PFSK-1 (cell line): ENCODE measurements at regions not wholly inside any gene's neighbourhood (a gene's known extent, or its start where the extent isn't known, plus 50 kb on each side); places are given as distances from the start of the nearest gene placed in this dataset.
A peak's percentile ranks its signal among the peaks of the same experiment; 100 is the strongest.

Experiments
- POLR2AphosphoS5 ChIP-seq: IDR thresholded peaks from 2 replicates; pipeline ENCODE4 v1.6.1; 2012; ENCODE audit warnings: low read depth, mild to moderate bottlenecking, control low read depth, low read length, moderate library complexity
- REST ChIP-seq, 2 experiments: IDR thresholded peaks; 2 replicates each; pipeline versions ENCODE4 v1.6.1 to v1.8.0; 2011 to 2012; ENCODE audit warnings: low read depth in 2 of 2, low read length in 2 of 2, control low read depth in 1 of 2, inconsistent platforms in 1 of 2, mild to moderate bottlenecking in 1 of 2, moderate library complexity in 1 of 2; ENCODE audit not compliant: insufficient read depth in 1 of 2
- SIN3A ChIP-seq: IDR thresholded peaks from 2 replicates; pipeline ENCODE4 v1.6.1; 2012; ENCODE audit warnings: mild to moderate bottlenecking, low read length, moderate library complexity, borderline replicate concordance; ENCODE audit not compliant: insufficient read depth

- no peak for TF ChIP-seq REST (IDR thresholded peaks at IDR 0.05; ENCODE audit: insufficient read depth in 1 of 2, low read depth in 2 of 2, low read length in 2 of 2)
- no peak for TF ChIP-seq POLR2AphosphoS5
- TF ChIP-seq SIN3A: peak; percentile 73; the same call in 1 of the 2 replicates
These were observed 910.4 kb downstream of the METTL15 start for GRCh38 chr11:29018631-29019030.
